Stimulated activated CD4-positive, alpha-beta T cell treated with anti-CD3 and anti-CD28 coated beads, Interleukin-2, amount 100 ng/mL, for 48 hours (primary cell): ENCODE measurements at regions not wholly inside any gene's neighbourhood (a gene's known extent, or its start where the extent isn't known, plus 50 kb on each side); places are given as distances from the start of the nearest gene placed in this dataset.

Experiments used
- DNase-seq, 2 donors: peaks; one replicate each; pipeline ENCODE4 v3.0.0-alpha.2; 2020

DNA sequence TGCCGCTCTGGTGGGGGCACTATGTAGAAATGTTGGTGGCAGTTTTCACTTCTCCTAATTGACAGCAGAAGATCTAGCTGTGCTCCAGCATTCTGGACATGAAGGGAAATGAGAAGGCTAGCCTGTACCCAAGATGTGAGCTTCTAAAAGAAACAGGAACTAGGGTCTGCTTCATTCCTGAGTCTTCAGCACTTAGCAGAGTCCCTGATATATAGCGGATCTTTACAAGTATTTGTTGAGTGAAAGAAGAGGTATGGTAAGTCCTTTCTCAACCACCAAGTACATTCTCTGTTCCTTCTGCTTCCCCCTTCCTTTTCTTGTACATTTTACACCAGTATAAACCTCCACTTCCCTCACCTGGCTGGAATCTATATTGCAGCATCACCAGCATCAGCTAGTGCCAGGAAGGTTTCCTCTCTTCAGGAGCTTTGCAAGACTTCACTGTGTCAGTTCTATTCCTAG lies 408.3 kb upstream of the CADM1 start:
- no peak for DNase-seq

DNA sequence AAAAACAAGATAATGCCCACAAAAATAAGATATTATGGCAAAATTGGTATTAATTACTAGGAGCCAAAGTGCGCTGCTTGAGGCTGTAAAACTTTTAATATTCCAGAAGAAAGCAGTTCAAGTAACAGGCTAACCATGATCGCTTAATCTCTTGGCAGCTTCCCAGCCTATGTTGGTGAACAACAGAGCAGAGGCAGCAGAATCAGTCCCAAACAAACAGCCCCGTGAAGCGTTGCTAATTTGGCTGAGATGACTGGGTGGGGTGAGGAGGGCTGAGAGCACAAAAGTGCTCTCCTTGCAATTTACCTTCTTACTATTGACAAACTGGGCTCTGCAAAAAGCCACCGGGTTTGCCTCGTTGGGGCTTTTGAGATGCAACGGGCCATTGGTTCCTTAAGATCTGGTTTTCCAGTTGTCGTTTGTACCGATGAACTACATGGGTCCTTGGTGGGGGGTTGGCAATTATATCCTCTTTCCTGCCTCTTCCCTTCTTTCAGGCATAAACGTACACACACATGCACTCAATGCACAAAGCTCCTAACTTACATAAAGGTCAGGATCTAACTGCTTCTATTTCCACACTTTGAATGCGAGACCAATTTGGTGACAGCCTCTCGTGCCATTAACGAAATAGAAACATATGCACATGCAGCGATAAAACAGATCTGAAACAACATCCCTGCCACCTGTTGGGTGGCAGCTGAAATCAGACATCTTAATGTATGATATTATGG lies 407.6 kb upstream of the CADM1 start:
- no peak for DNase-seq

DNA sequence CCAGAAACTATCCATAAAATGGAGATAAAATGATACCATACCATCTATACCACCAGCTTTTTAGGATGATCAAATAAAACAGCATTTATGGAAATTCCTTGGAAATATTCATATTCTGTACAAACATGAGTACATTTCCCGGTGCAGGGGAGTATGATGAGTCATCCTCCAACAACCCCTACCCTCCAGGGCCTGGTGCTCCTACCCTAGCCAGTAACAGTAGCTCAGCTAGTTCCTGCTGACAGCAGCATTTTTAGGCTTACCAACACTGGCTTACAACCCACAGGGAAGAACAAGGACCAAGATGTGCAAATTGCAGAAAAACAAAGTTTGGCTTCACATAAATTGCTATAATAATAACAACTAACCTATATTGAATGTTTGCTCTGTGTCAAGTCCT lies 406.2 kb upstream of the CADM1 start:
- no peak for DNase-seq

DNA sequence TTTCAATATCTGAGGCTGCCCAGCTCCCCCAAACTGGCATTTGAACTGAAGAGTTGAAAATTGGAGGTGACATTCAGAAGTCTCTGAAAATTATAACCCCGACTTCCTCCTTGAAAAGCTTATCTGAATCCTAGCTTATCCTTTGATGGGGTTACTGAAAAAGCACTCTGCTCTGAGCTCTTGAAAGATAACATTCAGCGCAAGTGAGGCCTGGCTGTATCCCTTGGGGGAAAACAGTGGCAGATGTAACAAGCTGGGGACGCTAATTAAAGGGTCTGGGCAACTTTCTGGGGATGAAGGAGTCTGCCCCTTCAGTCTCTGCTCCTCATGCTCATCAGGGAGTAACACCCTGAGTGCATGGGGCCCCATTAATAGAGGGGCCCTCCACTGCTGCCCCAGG lies 402.0 kb upstream of the CADM1 start:
- no peak for DNase-seq

DNA sequence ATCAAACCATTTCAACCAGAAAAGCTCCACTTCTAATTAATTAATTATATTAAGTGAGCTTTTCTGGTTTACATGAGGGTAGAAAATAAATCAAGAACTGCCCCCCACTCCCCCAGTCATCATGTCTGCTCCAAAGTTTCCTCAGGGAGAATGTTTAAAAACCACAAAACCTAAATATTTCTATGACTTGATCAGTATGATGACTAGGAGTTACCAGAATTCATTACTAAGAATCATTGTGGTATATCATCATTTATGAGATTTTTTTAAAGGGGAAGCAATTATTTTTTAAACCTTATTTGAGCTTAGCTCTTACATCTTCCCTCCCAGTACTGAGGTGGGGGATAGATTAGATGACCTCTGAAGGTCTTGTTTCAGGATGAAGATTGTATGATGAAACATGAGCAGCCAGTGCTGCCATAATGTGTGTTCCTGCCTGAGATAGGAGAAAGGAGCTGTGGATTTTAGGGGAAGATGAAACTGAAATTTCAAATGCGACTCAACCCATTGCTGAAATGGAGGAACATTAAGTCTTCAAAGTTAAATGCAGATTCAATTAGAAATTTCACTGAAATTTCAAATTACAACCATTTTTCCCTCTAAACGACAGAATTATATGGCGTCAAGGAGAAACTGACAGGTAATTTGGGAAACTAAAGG lies 401.3 kb upstream of the CADM1 start:
- no peak for DNase-seq

DNA sequence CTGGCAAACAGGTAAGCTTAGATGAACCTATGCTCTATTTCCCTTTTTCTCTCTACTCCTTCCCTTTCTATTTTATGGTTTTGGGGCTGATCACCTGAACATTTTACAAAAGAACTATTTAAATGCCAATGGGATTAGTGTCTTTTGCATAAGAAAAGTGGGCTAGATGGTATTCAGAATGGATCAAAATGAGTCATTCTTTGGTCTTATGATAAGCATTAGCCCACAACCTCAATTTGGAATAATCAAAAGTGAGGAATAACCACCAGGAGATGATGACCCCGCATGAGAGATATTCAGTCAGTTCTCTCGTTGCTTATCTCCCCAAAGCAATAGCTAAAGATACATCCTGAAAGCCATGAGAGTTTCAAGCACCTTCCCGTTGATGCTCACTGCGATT lies 399.0 kb upstream of the CADM1 start:
- no peak for DNase-seq

DNA sequence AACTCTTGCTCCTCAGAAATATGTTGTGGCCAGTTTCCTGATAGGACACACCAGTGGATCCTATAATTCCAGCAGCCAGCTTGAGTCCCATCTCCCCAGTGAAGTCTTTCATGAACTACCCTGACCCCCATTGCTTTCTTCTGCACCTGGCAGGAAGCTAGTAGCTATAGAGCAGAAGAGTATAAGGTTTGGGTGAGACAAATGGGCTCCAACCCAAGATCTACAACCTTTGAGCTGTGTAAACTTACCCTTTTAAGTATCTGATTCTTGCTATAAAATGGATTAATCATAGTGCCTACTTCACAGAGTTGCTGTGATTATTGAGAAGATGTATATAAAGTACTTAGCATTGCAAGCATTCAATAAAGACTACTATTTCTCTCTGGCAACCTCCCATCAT lies 396.9 kb upstream of the CADM1 start:
- no peak for DNase-seq

DNA sequence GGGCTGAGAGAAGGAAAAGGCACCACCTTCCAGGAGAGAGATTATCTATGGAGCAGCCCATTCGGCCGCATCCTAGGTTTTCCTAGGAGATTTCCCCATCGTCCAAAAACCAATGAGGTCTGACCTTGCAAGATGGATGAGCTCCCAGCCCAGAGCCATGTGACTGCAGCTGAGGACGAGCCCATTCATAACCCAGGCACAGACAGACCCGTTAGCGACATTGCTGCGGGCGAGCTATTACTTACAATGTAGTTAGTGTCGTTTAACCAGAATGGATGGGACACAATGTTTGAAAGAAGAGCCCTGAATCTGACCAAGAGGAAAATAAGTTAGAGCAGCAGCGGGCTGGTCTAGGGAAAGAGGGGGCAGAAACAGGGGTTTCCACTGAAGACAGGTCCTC lies 395.9 kb upstream of the CADM1 start:
- DNase-seq = no peak

DNA sequence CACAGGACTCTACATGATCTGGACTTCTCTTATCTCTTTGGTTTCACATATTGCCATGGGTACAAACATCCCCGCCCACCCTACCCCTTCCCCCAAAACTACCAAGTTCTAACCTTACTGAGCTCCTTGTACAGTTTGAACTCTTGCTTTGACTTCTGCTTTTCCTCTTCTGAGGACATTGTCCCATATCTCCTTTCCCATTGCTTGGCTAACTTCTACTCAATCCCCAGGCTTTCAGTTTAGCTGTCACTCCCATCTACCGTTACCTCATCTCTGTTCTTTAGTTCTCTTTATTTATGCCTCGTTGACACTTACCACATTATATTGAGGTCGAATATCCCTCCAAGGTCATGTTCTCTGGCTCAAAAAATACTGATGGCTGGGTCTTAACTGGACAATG lies 393.5 kb upstream of the CADM1 start:
- no peak for DNase-seq

DNA sequence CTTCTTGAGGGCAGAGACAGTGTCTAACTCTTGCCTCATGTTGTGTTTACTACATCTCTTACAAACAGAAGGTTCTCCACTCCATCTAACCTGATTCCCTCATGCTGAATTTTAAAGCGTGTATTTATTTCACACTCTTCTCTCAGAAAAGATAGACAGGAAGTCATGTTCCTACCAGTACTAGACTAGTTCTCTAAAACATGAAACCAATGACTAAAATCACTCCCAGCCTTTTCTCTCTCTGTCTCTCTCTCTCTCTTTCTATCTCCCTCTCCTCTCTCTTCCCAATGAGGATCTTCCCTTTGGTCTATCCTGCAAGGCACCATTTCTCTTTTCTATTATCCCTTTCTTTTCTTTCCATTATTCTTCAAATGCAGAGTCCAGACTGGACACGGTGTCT lies 391.9 kb upstream of the CADM1 start:
- no peak for DNase-seq

DNA sequence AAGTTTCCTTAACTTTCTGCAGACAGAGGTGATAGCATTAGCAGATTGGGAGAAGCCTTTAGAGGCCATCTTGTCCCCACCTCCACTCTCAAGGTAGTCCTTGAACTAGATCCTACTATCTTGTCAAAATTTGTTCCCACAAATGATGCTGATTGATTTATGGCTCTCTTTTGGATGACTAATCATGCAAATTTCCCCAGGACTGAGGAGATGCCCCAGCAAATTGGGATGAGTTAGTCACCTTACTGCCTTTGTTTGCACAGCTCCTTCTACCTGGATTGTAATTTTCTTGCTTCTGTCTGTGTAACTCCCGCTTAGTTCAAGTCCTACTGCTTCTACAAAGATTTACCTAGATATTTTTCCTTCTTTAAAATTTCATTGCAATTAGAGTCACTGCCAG lies 391.4 kb upstream of the CADM1 start:
- no peak for DNase-seq

DNA sequence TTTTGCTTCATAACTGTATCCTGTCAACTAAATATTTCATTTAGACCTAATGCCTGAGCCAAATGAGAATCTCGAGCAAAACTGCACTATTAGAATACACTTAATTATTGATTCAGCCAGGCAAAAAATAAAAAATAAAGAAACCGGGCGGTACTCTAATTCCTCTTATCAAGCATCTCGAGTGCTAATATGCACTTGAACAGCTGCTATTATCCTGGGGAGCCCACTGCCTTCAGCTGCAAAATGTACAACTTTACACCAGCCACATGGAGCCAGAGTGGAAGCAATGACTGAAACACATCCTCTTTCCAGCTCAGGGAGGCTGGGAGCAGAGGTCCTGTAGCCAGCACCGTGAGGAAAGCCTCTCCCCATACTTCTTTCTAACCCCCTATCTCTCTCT lies 390.0 kb upstream of the CADM1 start:
- no peak for DNase-seq

DNA sequence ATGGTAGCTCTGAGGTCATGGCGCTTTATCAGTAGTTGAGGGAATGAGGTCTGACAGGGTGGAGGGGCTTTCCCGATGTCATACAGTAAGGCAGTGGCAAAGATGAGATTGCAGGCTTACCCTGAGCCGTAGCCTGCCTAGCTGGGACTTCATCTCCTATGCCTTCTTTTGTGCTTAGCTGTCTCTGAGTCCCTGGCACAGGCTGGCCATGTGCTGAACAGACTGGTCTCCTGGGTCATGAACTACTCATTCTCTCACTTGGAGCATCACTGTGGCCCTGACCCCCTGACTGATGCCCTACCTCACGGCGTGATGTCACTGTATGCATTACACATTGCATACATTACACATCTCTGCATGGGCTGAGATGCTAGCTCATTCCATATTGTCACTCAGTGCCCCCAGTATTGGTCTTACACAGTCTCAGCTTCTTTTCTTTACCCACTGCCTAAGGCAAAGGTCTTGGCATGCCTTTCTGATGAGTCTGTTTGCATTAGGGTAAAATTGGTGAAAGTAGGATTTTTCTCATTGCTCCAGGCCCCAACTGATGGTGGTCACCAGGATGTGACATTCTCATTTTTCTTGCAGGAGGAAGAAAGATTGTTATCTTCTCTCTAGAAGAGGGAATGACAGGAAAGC lies 389.4 kb upstream of the CADM1 start:
- DNase-seq = no peak

DNA sequence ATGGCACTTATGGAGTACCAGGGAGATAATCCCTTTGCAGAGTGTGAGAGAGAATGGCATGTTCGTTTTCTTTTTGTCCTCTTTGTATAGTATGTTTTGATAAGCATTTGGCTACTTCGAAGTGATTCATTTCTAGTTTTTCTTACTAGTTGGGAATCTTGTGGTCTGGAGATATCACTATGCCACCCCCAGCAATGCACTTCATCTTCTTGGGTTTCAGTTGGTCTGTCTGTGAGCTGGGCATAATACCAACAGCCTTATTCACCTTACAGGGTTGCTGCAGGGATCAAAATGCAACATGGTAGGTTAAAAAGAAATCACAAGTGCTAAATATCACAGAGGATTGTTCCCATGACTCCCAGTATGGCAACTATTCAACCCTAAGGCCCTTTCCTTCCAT lies 387.8 kb upstream of the CADM1 start:
- no peak for DNase-seq

DNA sequence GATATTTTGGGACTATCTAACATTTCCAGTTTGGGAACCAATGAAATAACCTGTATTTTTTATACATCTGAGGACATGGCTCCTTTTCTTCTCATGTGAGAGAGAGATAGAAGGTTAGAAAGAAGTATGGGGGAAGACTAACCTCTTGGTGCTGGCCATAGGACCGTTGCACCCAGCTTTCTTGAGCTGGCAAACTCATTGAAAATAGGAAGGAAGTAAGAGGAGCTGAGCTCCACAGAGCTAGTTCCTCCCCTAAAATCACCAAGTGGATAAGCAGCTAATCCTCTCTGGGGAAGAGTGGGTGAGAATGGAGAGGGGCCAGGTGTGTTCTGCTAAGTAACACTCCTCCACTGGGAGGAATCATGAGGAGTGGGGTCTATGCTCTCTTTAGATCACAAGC lies 387.4 kb upstream of the CADM1 start:
- DNase-seq = no peak

DNA sequence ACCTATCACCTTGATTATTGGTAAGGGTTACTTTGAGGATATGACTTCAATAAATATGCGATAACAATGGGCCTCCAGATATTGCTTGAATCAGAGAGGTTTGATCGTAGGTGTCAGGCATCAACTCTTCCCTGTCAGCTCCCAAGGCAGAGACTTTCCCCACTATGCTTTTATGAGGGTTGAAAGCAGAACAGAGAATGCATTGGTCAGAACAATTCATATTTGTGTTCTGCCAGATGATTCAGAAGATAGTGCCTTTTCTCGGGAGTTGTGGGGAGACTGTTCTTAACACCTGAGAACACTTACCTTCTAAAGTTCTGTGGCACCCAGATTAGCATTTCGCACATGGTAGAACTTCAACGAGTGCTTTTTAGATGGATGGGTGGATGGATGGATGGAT lies 386.3 kb upstream of the CADM1 start:
- no peak for DNase-seq

DNA sequence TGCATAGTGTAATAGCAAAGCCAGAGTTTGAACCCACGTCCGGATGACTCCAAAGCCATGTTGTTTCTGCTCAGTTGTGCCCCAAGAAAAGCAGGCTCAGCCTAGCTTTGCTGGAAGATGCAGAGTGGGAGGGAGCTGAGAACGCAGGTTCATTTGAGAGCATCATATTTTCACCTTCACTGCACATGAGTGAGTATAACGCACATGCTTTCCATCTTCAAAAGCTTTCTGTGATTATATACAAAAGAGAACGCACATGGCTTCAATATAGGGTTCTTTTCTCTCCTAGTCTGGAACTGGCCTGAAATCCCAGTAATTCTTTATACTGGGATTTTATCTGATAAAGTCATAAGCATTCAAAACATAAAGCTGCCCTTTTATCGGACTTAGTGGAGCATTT lies 385.5 kb upstream of the CADM1 start:
- DNase-seq = no peak

DNA sequence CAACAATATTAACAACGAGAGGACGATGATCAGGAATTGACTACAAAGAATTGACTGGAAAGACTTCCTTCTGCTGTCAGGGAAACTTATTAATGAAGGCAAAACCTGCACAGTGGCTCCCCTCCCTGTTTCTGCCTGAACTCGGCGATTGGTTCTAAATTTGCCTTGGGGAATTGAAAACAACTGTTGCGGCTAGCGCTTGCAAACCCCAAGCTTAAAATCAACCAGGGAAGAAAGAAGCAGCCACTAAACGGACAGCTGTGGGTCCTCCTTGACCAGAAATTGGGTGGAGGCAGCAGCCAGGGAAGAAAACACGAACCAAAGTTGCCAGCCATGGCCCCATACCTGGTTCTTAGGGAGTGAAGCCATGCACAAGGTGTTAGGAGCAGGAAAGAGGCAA lies 383.5 kb upstream of the CADM1 start:
- no peak for DNase-seq

DNA sequence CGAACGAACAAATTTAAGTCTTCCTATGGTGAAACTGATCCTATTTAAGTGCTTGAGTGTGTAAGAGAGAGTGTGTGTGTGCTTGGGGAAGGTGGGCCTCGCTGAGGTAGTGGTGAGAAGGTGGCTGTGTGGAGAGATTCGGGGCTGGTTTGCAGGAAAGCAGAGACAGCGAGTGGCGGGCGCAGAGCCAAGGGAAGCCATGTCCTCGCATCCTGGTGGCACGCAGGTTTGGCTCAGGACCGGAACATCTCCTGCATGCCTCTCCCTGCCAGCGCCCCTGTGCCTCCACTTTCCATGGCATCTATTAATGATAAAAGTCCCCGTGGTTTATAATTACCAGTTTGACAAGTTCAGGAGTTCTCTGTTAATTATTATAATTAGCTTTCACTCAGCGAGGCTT lies 383.1 kb upstream of the CADM1 start:
- no peak for DNase-seq

DNA sequence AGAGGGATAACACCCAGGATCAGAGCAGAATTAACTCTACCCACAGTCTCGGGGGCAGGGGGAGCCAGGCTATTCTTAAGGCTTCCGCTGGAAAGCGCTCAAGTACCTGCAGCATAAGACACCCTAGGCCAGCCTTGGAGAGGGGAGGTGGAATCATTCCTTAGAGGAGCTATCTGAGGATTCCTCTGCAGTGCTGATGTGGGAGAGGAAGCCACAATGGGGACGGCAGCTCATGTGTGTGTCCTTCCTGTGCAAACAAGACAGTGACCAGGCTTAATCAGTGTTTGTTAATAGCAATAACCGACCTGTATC lies 382.2 kb upstream of the CADM1 start:
- DNase-seq = no peak

DNA sequence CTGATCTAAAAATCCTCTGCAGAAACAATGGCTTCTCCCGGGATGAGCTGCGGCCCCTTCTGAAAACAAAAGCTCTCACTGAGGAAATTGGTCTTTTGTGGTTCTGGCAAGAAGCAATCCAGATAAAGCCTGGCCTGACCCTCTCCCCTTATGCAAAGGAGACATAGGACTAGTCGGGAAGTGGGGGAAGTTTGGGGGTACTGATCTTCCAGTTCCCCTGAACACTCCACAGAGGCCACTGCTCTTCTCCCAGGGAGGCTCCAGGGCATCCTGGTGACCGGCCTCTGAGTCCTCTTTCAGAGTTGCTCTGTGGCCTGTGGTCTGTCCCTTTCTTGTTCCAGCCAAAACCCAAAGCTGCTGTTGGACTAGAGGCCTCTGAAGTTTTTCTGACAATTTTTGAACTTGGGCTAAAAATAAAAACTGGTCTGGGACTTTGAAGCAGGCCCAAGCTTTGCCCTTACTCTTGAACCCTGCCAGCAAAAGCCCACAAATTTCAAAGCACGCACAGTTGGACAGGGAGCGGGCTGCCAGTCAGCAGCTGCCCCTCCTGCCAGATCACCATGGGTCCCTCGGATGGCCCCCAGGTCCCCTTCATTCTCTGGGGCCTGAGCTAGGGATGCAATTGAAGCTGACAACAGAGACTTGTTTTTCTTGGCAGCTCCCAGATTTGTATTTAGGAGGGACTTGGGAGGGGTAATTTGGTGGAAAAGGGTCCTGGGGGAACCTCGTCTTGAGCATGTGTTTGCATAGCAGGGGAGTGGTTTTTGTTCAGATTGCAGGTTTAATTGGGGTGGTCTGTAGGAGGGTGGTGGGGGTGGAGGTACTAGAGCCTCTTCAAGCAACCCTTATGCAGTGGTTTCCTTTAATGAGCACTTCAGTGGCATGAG lies 381.6 kb upstream of the CADM1 start:
- no peak for DNase-seq

DNA sequence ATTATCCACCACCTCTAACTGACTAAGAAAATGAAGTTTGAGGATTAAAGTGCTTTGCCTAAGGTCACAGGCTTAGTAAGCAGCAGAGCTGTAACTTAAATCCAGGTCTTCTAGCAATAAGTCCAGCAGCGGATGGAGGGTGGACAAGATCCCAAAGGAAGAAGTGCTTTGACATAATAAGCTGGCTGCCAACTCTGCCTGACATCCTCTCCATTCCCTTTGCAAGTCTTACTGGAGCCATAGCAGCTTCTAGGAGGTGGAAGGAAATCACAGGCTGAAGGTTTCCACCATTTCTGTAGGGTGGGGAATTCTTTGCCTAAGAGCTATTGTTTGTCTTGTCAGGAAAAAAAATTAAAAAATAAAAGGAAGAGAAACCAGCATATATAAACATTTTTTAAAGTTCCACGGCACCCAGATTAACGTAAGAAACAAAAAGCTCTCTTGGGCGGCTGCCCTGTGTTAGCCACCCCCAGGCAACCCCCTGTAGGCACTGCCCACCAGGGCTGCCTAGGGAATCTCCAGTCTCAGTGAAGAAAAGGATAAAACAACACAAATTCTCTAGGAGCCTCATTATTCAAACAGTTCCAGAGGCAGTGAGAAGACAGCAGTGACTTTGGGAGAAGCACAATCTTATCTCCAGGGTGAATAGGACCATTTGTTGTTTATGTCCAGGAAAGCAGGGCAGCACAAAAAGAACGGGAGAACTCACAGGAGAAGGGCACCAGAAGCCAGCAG lies 380.8 kb upstream of the CADM1 start:
- DNase-seq = no peak

DNA sequence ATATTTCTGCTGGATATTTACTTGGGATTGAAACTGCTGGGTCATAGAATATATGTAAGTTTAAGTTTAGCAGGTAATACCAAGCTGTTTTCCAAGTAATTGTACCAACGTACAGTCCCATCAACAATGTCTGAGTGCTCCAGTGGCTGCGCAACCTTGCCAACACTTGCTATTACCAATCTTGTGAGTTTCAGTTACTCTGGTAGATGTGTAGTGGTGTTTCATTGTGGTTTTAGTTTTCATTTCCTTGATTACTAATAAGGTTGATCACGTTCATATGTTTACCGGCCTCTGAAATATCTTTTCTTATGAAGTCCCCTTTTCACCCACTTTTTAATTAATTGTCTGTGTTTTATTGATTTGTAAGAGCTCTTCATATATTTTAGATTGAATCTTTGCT lies 370.6 kb upstream of the CADM1 start:
- no peak for DNase-seq
